PC-3 (cell line): ENCODE measurements at regions not wholly inside any gene's neighbourhood (a gene's known extent, or its start where the extent isn't known, plus 50 kb on each side); places are given as distances from the start of the nearest gene placed in this dataset.

Source experiments
- ATAC-seq: fragments of 200-7000 bp; cut with Tn5 transposase; 2 replicates; pipeline ENCODE4 v1.9.1; 2020; ENCODE audit warnings: mild to moderate bottlenecking, moderate library complexity
- BruUV-seq: library from RNA; stranded (reverse); fragments of 400-500 nt; replicated peaks from 2 replicates; lab custom pipeline; 2021; lab: Mats Ljungman, UMichigan
- CTCF ChIA-PET: fragments of 300-600 bp; sonication (Branson Sonifier 250); formaldehyde crosslinking; loops from one replicate; lab custom pipeline; 2022; ENCODE audit warnings: antibody characterized with exemption; lab: Charles Lee
- POLR2A ChIA-PET: fragments of 300-600 bp; sonication (Branson Sonifier 250); formaldehyde crosslinking; loops from one replicate; lab custom pipeline; 2022; ENCODE audit warnings: antibody characterized with exemption; ENCODE audit not compliant: unreplicated experiment; lab: Charles Lee
- DNase-seq: peaks from one replicate; pipeline ENCODE4 v3.0.0-alpha.2; 2015
- H2AFZ ChIP-seq: fragments of 300-600 bp; sonication (generic); 2 replicates; pipeline ENCODE4 v1.6.0; 2016; ENCODE audit warnings: antibody characterized with exemption, low read length
- H3F3A ChIP-seq: fragments of 300-600 bp; sonication (generic); one replicate; pipeline ENCODE4 v1.6.0; 2017; ENCODE audit warnings: antibody characterized with exemption, low read length, control low read depth, mild to moderate bottlenecking; ENCODE audit not compliant: unreplicated experiment
- H3K27ac ChIP-seq: fragments of 300-600 bp; sonication (generic); 2 replicates; pipeline ENCODE4 v1.5.1; 2016; ENCODE audit warnings: mild to moderate bottlenecking, low read length
- H3K27me3 ChIP-seq: fragments of 300-600 bp; sonication (generic); 2 replicates; pipeline ENCODE4 v1.6.1; 2016; ENCODE audit warnings: low read length, mixed read lengths
- H3K36me3 ChIP-seq: fragments of 300-600 bp; sonication (generic); 2 replicates; pipeline ENCODE4 v1.6.1; 2016; ENCODE audit warnings: low read depth, mixed run types, low read length, mixed read lengths
- H3K4me1 ChIP-seq: fragments of 300-600 bp; sonication (generic); 2 replicates; pipeline ENCODE4 v1.5.1; 2016; ENCODE audit warnings: low read length; ENCODE audit not compliant: insufficient read depth
- H3K4me2 ChIP-seq: fragments of 300-600 bp; sonication (generic); 2 replicates; pipeline ENCODE4 v1.6.0; 2016; ENCODE audit warnings: low read length
- H3K4me3 ChIP-seq: fragments of 300-600 bp; sonication (generic); 2 replicates; pipeline ENCODE4 v1.5.1; 2016; ENCODE audit warnings: mild to moderate bottlenecking, low read length, mixed read lengths
- H3K79me2 ChIP-seq: fragments of 300-600 bp; sonication (generic); 2 replicates; pipeline ENCODE4 v1.6.1; 2017; ENCODE audit warnings: low read length, mixed read lengths
- H3K9ac ChIP-seq: fragments of 300-600 bp; sonication (generic); 2 replicates; pipeline ENCODE4 v1.6.0; 2016; ENCODE audit warnings: mild to moderate bottlenecking, low read length
- H3K9me2 ChIP-seq: fragments of 300-600 bp; sonication (generic); replicated peaks from 2 replicates; pipeline ENCODE4 v1.6.1; 2016; ENCODE audit warnings: mixed run types, low read length, mixed read lengths
- H3K9me3 ChIP-seq: fragments of 300-600 bp; sonication (generic); 2 replicates; pipeline ENCODE4 v1.6.1; 2016; ENCODE audit warnings: low read length, mixed read lengths
- H4K20me1 ChIP-seq: fragments of 300-600 bp; sonication (generic); 2 replicates; pipeline ENCODE4 v1.6.1; 2016; ENCODE audit warnings: low read length, mixed read lengths
- CTCF ChIP-seq: fragments of 300-600 bp; sonication (generic); conservative IDR thresholded peaks from 2 replicates; pipeline ENCODE4 v1.5.1; 2017; ENCODE audit warnings: antibody characterized with exemption, low read depth, mild to moderate bottlenecking, low read length
- EZH2 ChIP-seq: fragments of 300-600 bp; sonication (generic); IDR thresholded peaks from one replicate; pipeline ENCODE4 v1.6.1; 2017; ENCODE audit warnings: antibody characterized with exemption, mild to moderate bottlenecking, low read length; ENCODE audit not compliant: unreplicated experiment
- EZH2phosphoT487 ChIP-seq: fragments of 300-600 bp; sonication (generic); IDR thresholded peaks from 2 replicates; pipeline ENCODE4 v1.6.1; 2018; ENCODE audit warnings: mild to moderate bottlenecking, antibody characterized with exemption, low read length, borderline replicate concordance
- intact Hi-C: fragments of 100-400 bp; cut with micrococcal nuclease; formaldehyde crosslinking; loops from 2 replicates; pipeline ENCODE4 v1.9.0; 2023

- no peaks in the 10 kb centered on the region for H3K27me3 ChIP-seq
- no TSS peak for BruUV-seq
- intact Hi-C loops: no loop called here
- DNase-seq: no peak
- H3K27ac ChIP-seq: no peak overlapping the region
- H3K9me3 ChIP-seq: no peaks in the 10 kb centered on the region
- ChIA-PET POLR2A (no interaction called here), CTCF (no interaction called here)
- H3K79me2 ChIP-seq: no peaks in the 10 kb centered on the region
- no peak overlapping the region for H2AFZ ChIP-seq
- no peaks in the 10 kb centered on the region for H3K4me1 ChIP-seq
- no peak overlapping the region for H3K4me2 ChIP-seq
- no peaks in the 10 kb centered on the region for H4K20me1 ChIP-seq
- no peaks in the 10 kb centered on the region for H3F3A ChIP-seq
- H3K36me3 ChIP-seq: no peaks in the 10 kb centered on the region
- H3K9ac ChIP-seq: no peak overlapping the region
- ATAC-seq: no peak
- H3K4me3 ChIP-seq: no peak overlapping the region
- H3K9me2 ChIP-seq: no peaks in the 10 kb centered on the region
- TF ChIP-seq EZH2 (no peak), EZH2phosphoT487 (no peak), CTCF (no peak)
Observed at GRCh38 chr1:199261328-199261727, 622.5 kb downstream of the PTPRC start.

GRCh38 chr1:199264283-199264682 lies 625.4 kb downstream of the PTPRC start:
- ChIA-PET CTCF (no interaction called here), POLR2A (no interaction called here)
- H3K9me3 ChIP-seq: no peaks in the 10 kb centered on the region
- no peaks in the 10 kb centered on the region for H3K79me2 ChIP-seq
- TF ChIP-seq EZH2: no peak
- no peak for TF ChIP-seq CTCF
- no peak for TF ChIP-seq EZH2phosphoT487
- ATAC-seq: no peak
- H3K4me1 ChIP-seq: no peaks in the 10 kb centered on the region
- H3K4me2 ChIP-seq: no peak overlapping the region
- no peak overlapping the region for H2AFZ ChIP-seq
- no peaks in the 10 kb centered on the region for H4K20me1 ChIP-seq
- no peak overlapping the region for H3K4me3 ChIP-seq
- H3K9ac ChIP-seq: no peak overlapping the region
- no TSS peak for BruUV-seq
- no peaks in the 10 kb centered on the region for H3K36me3 ChIP-seq
- H3K9me2 ChIP-seq: no peaks in the 10 kb centered on the region
- no peak overlapping the region for H3K27ac ChIP-seq
- H3K27me3 ChIP-seq: no peaks in the 10 kb centered on the region
- DNase-seq: no peak
- H3F3A ChIP-seq: no peaks in the 10 kb centered on the region
- intact Hi-C loops: no loop called here

- Histone ChIP-seq H3K27ac (no peak overlapping the region), H3K4me1 (no peaks in the 10 kb centered on the region), H3K9me2 (no peaks in the 10 kb centered on the region), H3K9ac (no peak overlapping the region), H3K9me3 (no peaks in the 10 kb centered on the region), H3K27me3 (no peaks in the 10 kb centered on the region), H3K79me2 (no peaks in the 10 kb centered on the region), H3K36me3 (no peaks in the 10 kb centered on the region), H3K4me2 (no peak overlapping the region), H4K20me1 (no peaks in the 10 kb centered on the region), H3F3A (no peaks in the 10 kb centered on the region), H2AFZ (no peak overlapping the region), H3K4me3 (no peak overlapping the region)
- no TSS peak for BruUV-seq
- CTCF ChIA-PET: no interaction called here
- TF ChIP-seq CTCF (no peak), EZH2 (no peak)
- DNase-seq (no peak), ATAC-seq (no peak)
- POLR2A ChIA-PET: no interaction called here
- intact Hi-C loops: no loop called here
Observed at GRCh38 chr1:199264911-199265310, 626.1 kb downstream of the PTPRC start.
